ENCODE measurements at regions not wholly inside any gene's neighbourhood (a gene's known extent, or its start where the extent isn't known, plus 50 kb on each side); places are given as distances from the start of the nearest gene placed in this dataset.

DNA sequence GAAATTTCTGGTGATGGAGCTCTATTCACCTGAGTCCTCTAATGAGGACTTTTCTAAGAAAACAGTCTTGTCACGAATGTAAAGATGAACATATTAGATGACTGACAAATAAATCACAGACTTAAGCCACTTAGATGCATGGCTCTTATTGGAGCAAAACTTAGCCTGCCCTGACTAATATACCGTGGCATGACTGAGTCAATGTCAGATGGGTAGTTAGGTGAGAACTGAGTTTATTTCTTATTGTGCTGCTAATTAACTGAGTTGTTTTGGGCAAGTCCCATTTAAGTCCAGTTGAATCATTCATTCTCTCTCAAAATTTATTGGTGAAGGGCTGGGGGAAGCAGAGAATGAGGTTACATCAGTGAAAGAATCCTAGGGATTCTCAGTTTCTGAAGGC is 459.8 kb downstream of the MCTP2 start:
- Mint-ChIP-seq H3K4me1 (peaks cover 5% of the 10 kb centered on the region; the same call in 1 of the 2 replicates), H3K36me3 (no peaks in the 10 kb centered on the region), H3K27ac (no peak overlapping the region), H3K9me3 (no peaks in the 10 kb centered on the region; the same call in 1 of the 2 replicates), H3K27me3 (ENCODE audit: low read depth) (no peaks in the 10 kb centered on the region), H3K4me3 (no peak overlapping the region)
- DNase-seq (ENCODE audit: low spot score) = no peak
- ChIA-PET CTCF (no interaction called here), POLR2A (no interaction called here)
- no peak for ATAC-seq
- TF ChIP-seq OVOL2 (CRISPR knock-in tag; IDR thresholded peaks at IDR 0.05; ENCODE audit: borderline replicate concordance) = no peak
- TF ChIP-seq CBFB (CRISPR knock-in tag; IDR thresholded peaks at IDR 0.05; ENCODE audit: low read depth) = no peak
- TF ChIP-seq NFE2L1 (CRISPR knock-in tag; IDR thresholded peaks at IDR 0.05) = no peak
- TF ChIP-seq ZNF281 (CRISPR knock-in tag; IDR thresholded peaks at IDR 0.05) = no peak
- TF ChIP-seq CREM (CRISPR knock-in tag; IDR thresholded peaks at IDR 0.05) = no peak
- no peak for TF ChIP-seq SMAD3 (CRISPR knock-in tag; IDR thresholded peaks at IDR 0.05; ENCODE audit: borderline replicate concordance)
- TF ChIP-seq ZNF232 (CRISPR knock-in tag; IDR thresholded peaks at IDR 0.05) = no peak
- TF ChIP-seq HMGXB4 (CRISPR knock-in tag; IDR thresholded peaks at IDR 0.05) = no peak
- no peak for TF ChIP-seq ZNF423 (CRISPR knock-in tag; IDR thresholded peaks at IDR 0.05)
- TF ChIP-seq FOXK1 (CRISPR knock-in tag; IDR thresholded peaks at IDR 0.05) = no peak
- TF ChIP-seq ARID4B (CRISPR knock-in tag; IDR thresholded peaks at IDR 0.05; ENCODE audit: borderline replicate concordance) = no peak
- no peak for TF ChIP-seq SOX15 (CRISPR knock-in tag; IDR thresholded peaks at IDR 0.05)
- TF ChIP-seq ZNF425 (CRISPR knock-in tag; conservative IDR thresholded peaks at IDR 0.05) = no peak
- no peak for TF ChIP-seq ZNF532 (CRISPR knock-in tag; IDR thresholded peaks at IDR 0.05; ENCODE audit: borderline replicate concordance)
- TF ChIP-seq, protein P1, sequence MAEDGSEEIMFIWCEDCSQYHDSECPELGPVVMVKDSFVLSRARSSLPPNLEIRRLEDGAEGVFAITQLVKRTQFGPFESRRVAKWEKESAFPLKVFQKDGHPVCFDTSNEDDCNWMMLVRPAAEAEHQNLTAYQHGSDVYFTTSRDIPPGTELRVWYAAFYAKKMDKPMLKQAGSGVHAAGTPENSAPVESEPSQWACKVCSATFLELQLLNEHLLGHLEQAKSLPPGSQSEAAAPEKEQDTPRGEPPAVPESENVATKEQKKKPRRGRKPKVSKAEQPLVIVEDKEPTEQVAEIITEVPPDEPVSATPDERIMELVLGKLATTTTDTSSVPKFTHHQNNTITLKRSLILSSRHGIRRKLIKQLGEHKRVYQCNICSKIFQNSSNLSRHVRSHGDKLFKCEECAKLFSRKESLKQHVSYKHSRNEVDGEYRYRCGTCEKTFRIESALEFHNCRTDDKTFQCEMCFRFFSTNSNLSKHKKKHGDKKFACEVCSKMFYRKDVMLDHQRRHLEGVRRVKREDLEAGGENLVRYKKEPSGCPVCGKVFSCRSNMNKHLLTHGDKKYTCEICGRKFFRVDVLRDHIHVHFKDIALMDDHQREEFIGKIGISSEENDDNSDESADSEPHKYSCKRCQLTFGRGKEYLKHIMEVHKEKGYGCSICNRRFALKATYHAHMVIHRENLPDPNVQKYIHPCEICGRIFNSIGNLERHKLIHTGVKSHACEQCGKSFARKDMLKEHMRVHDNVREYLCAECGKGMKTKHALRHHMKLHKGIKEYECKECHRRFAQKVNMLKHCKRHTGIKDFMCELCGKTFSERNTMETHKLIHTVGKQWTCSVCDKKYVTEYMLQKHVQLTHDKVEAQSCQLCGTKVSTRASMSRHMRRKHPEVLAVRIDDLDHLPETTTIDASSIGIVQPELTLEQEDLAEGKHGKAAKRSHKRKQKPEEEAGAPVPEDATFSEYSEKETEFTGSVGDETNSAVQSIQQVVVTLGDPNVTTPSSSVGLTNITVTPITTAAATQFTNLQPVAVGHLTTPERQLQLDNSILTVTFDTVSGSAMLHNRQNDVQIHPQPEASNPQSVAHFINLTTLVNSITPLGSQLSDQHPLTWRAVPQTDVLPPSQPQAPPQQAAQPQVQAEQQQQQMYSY (CRISPR knock-in tag; IDR thresholded peaks at IDR 0.05) = no peak
- no peak for TF ChIP-seq ZNF263 (CRISPR knock-in tag; IDR thresholded peaks at IDR 0.05; ENCODE audit: low read depth)
- TF ChIP-seq, protein P2, sequence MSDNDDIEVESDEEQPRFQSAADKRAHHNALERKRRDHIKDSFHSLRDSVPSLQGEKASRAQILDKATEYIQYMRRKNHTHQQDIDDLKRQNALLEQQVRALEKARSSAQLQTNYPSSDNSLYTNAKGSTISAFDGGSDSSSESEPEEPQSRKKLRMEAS (CRISPR knock-in tag; IDR thresholded peaks at IDR 0.05) = no peak
- no peak for TF ChIP-seq JUN (CRISPR knock-in tag; IDR thresholded peaks at IDR 0.05)
- no peak for TF ChIP-seq SP1 (CRISPR knock-in tag; conservative IDR thresholded peaks at IDR 0.05)
